Cardiac muscle cell (in vitro differentiated cells and primary cell): ENCODE measurements at regions not wholly inside any gene's neighbourhood (a gene's known extent, or its start where the extent isn't known, plus 50 kb on each side); places are given as distances from the start of the nearest gene placed in this dataset.

ENCODE experiments used
- DNase-seq, 2 donors: peaks; one replicate each; pipeline versions ENCODE4 v3.0.0 to v3.0.0-alpha.2; 2010 to 2017; ENCODE audit warnings: low read depth in 1 of 2, low spot score in 1 of 2
- H3K27ac ChIP-seq: fragments of 200-600 bp; sonication (generic); 2 replicates; pipeline ENCODE4 v1.5.1; 2016
- H3K27me3 ChIP-seq: fragments of 200-600 bp; sonication (generic); 2 replicates; pipeline ENCODE4 v1.6.0; 2016; ENCODE audit warnings: control low read depth
- H3K36me3 ChIP-seq: fragments of 200-600 bp; sonication (generic); 2 replicates; pipeline ENCODE4 v1.5.1; 2016; ENCODE audit warnings: control low read depth
- H3K4me1 ChIP-seq: fragments of 200-600 bp; sonication (generic); 2 replicates; pipeline ENCODE4 v1.8.1; 2017; ENCODE audit warnings: low read depth, mild to moderate bottlenecking, mixed run types
- H3K4me3 ChIP-seq: fragments of 200-600 bp; sonication (generic); 2 replicates; pipeline ENCODE4 v1.5.1; 2016; ENCODE audit warnings: mild to moderate bottlenecking
- H3K9me3 ChIP-seq: fragments of 200-600 bp; sonication (generic); 2 replicates; pipeline ENCODE4 v1.5.1; 2017; ENCODE audit warnings: low read depth, mild to moderate bottlenecking, control low read depth
- CTCF ChIP-seq: IDR thresholded peaks from 2 replicates; pipeline ENCODE4 v1.5.1; 2012; ENCODE audit warnings: low read depth, mild to moderate bottlenecking, low read length

- no peak overlapping the region for H3K4me3 ChIP-seq
- no peak for DNase-seq
- no peak overlapping the region for H3K27ac ChIP-seq
- H3K36me3 ChIP-seq = no peaks in the 10 kb centered on the region
- no peak for TF ChIP-seq CTCF
- peaks cover 9% of the 10 kb centered on the region for H3K27me3 ChIP-seq
- no peaks in the 10 kb centered on the region for H3K4me1 ChIP-seq
- H3K9me3 ChIP-seq = no peaks in the 10 kb centered on the region
Measured at GRCh38 chr17:6233856-6234255, 163.7 kb downstream of the WSCD1 start.

GRCh38 chr17:6233339-6233738 lies 163.2 kb downstream of the WSCD1 start:
- no peaks in the 10 kb centered on the region for H3K36me3 ChIP-seq
- no peak for DNase-seq
- no peak for TF ChIP-seq CTCF
- H3K27me3 ChIP-seq = peaks cover 4% of the 10 kb centered on the region
- H3K4me3 ChIP-seq = no peak overlapping the region
- no peaks in the 10 kb centered on the region for H3K9me3 ChIP-seq
- no peaks in the 10 kb centered on the region for H3K4me1 ChIP-seq
- H3K27ac ChIP-seq = no peak overlapping the region

DNA sequence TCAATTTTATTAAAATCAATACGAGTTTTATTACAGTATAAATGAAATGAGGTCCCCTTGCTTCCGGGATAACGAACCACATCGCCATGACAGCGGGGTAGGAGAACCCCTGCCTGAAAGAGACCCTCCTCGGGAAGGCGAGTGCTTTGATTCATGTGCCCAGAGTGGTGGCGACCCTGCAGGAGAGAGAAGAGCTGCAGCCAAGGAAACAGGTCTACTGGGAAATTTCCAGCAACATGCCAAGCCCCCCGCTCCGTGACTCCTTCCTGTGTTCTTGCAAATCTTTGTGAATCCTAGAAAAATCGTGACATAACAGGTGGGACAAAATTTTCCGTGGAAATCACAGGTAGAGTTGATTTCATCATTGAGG lies 162.5 kb downstream of the WSCD1 start:
- no peak for DNase-seq
- no peak for TF ChIP-seq CTCF
- Histone ChIP-seq H3K27ac (no peak overlapping the region), H3K4me3 (no peak overlapping the region), H3K36me3 (no peaks in the 10 kb centered on the region), H3K4me1 (no peaks in the 10 kb centered on the region), H3K9me3 (no peaks in the 10 kb centered on the region), H3K27me3 (no peaks in the 10 kb centered on the region)

DNA sequence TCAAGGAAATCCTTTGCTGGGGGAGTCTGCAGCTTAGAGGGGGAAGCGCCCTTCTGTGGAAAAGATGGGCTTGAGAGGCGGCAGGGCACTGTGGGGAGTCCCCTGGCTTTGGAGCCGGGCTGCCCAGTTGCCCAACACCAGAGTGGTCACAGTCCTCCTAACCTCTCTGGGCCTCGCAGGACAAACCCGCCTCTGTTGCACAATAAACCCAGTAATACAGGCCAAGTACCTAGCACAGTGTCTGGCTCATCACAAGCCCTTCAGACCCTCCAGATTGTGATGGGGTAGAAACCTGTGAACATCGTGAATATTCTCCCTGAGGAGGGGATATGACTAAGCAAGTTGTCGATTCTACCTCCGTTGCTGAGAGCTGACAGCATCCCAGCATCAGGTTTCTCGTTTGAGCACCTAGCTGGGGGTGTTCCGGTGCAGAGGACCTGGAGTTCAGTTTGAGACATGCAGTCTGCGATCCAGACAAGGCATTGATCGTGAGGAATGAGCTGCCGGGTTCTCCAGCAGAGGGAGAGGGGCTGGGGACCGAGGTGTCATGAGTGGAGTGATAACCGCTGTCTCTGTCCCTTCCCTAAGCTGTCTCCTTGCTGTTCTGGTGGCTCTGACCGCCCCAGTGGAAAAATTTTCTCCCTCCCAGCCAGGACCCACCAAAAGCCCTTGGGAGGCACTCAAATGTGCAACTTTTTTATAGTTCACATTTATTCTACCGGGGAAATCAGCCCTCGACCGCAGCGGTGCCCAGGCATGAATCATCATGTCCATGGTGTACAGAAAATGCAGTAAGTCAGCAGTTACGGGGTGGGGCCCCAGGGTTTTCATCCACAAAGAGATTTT lies 161.9 kb downstream of the WSCD1 start:
- H3K9me3 ChIP-seq = no peaks in the 10 kb centered on the region
- H3K4me3 ChIP-seq = no peak overlapping the region
- H3K27ac ChIP-seq = no peak overlapping the region
- no peaks in the 10 kb centered on the region for H3K4me1 ChIP-seq
- no peak for TF ChIP-seq CTCF
- DNase-seq = peak in 1 of 2 donors; percentile 2
- no peaks in the 10 kb centered on the region for H3K36me3 ChIP-seq
- no peaks in the 10 kb centered on the region for H3K27me3 ChIP-seq

- no peaks in the 10 kb centered on the region for H3K4me1 ChIP-seq
- H3K4me3 ChIP-seq = no peak overlapping the region
- no peaks in the 10 kb centered on the region for H3K36me3 ChIP-seq
- no peak overlapping the region for H3K27ac ChIP-seq
- no peaks in the 10 kb centered on the region for H3K27me3 ChIP-seq
- TF ChIP-seq CTCF = no peak
- no peaks in the 10 kb centered on the region for H3K9me3 ChIP-seq
- DNase-seq = no peak
Measured at GRCh38 chr17:6231465-6231864, 161.3 kb downstream of the WSCD1 start.
